HCT116 (cell line): ENCODE measurements at regions not wholly inside any gene's neighbourhood (a gene's known extent, or its start where the extent isn't known, plus 50 kb on each side); places are given as distances from the start of the nearest gene placed in this dataset.

Experiments
- ATAC-seq: fragments of 200-7000 bp; cut with Tn5 transposase; 2 replicates; pipeline ENCODE4 v1.9.1; 2020; ENCODE audit warnings: mild to moderate bottlenecking, moderate library complexity
- BruUV-seq: library from RNA; stranded (reverse); fragments of 400-500 nt; replicated peaks from 2 replicates; lab custom pipeline; 2021; lab: Mats Ljungman, UMichigan
- CTCF ChIA-PET: fragments of 300-600 bp; sonication (Branson Sonifier 250); formaldehyde crosslinking; loops from one replicate; lab custom pipeline; 2021; ENCODE audit warnings: antibody characterized with exemption; lab: Charles Lee
- POLR2A ChIA-PET: fragments of 300-600, 350-600 bp; sonication (Branson Sonifier 250); formaldehyde crosslinking; loops from one replicate; lab custom pipeline; 2021; ENCODE audit warnings: antibody characterized with exemption; lab: Charles Lee
- RAD21 ChIA-PET, 2 experiments: fragments of 300-600 bp; sonication (Branson Sonifier 250); formaldehyde crosslinking; loops; one replicate each; lab custom pipeline; 2023; ENCODE audit warnings: low total read pairs in 2 of 2; ENCODE audit not compliant: uncharacterized antibody in 2 of 2, unreplicated experiment in 2 of 2, low non-redundant PET in 1 of 2; lab: Charles Lee
- DNase-seq: peaks from one replicate; pipeline ENCODE4 v3.0.0-alpha.2; 2010; ENCODE audit warnings: low read depth, low spot score
- H2AFZ ChIP-seq: fragments of 200-600 bp; shearing (Covaris generic), sonication (generic); 2 replicates; pipeline ENCODE4 v1.6.1; 2017; ENCODE audit warnings: low read depth, mixed run types, mixed read lengths, antibody characterized with exemption, low read length; ENCODE audit not compliant: poor library complexity, severe bottlenecking
- H3K27ac ChIP-seq: 2 replicates; pipeline ENCODE4 v1.5.1; 2012; ENCODE audit warnings: low read depth, low read length
- H3K27me3 ChIP-seq: fragments of 200-600 bp; sonication (generic); 2 replicates; pipeline ENCODE4 v1.6.1; 2016; ENCODE audit warnings: mixed run types, low read length, mixed read lengths; ENCODE audit not compliant: insufficient read depth
- H3K36me3 ChIP-seq, 2 experiments: fragments of 200-500 bp in 1 of 2; fragments of 200-600 bp in 1 of 2; sonication (Bioruptor generic) in 1 of 2; sonication (generic) in 1 of 2; 2 replicates each; pipeline versions ENCODE4 v1.5.1 to v1.6.1; 2014 to 2016; ENCODE audit warnings: low read length in 2 of 2, inconsistent platforms in 1 of 2, mixed read lengths in 1 of 2, mixed run types in 1 of 2; ENCODE audit not compliant: insufficient read depth in 2 of 2, control insufficient read depth in 1 of 2
- H3K4me1 ChIP-seq, 2 experiments: fragments of 200-600 bp in 1 of 2; sonication (generic) in 1 of 2; 2 replicates each; pipeline versions ENCODE4 v1.5.1 to v1.6.1; 2012 to 2017; ENCODE audit warnings: low read length in 2 of 2, inconsistent platforms in 1 of 2, mild to moderate bottlenecking in 1 of 2, mixed read lengths in 1 of 2, mixed run types in 1 of 2, moderate library complexity in 1 of 2; ENCODE audit not compliant: insufficient read depth in 2 of 2, control insufficient read depth in 1 of 2
- H3K4me2 ChIP-seq: fragments of 200-600 bp; sonication (generic); 2 replicates; pipeline ENCODE4 v1.6.1; 2017; ENCODE audit warnings: mixed run types, low read length, mixed read lengths
- H3K4me3 ChIP-seq, 2 experiments: fragments of 200-600 bp in 1 of 2; sonication (generic) in 1 of 2; replicated peaks in 1 of 2; 2 replicates each; pipeline ENCODE4 v1.5.1; 2011 to 2016; ENCODE audit warnings: low read length in 2 of 2, control low read depth in 1 of 2, low read depth in 1 of 2, mild to moderate bottlenecking in 1 of 2, mixed read lengths in 1 of 2, mixed run types in 1 of 2
- H3K79me2 ChIP-seq: fragments of 200-600 bp; sonication (generic); 2 replicates; pipeline ENCODE4 v1.6.1; 2017; ENCODE audit warnings: mild to moderate bottlenecking, mixed run types, low read length, moderate library complexity, mixed read lengths; ENCODE audit not compliant: insufficient read depth
- H3K9ac ChIP-seq: fragments of 200-600 bp; sonication (generic); 2 replicates; pipeline ENCODE4 v1.6.1; 2016; ENCODE audit warnings: low read length, mixed read lengths
- H3K9me2 ChIP-seq: fragments of 200-600 bp; sonication (generic), shearing (Covaris generic); 2 replicates; pipeline ENCODE4 v1.6.1; 2017; ENCODE audit warnings: mixed run types, mild to moderate bottlenecking, moderate library complexity; ENCODE audit not compliant: insufficient read depth
- H3K9me3 ChIP-seq, 2 experiments: fragments of 200-500 bp in 1 of 2; fragments of 200-600 bp in 1 of 2; sonication (Bioruptor generic) in 1 of 2; sonication (generic) in 1 of 2; 2 replicates each; pipeline ENCODE4 v1.6.1; 2014 to 2017; ENCODE audit warnings: low read length in 2 of 2, mixed read lengths in 2 of 2, inconsistent platforms in 1 of 2, low read depth in 1 of 2, mild to moderate bottlenecking in 1 of 2, mixed run types in 1 of 2, moderate library complexity in 1 of 2; ENCODE audit not compliant: control insufficient read depth in 1 of 2, insufficient read depth in 1 of 2
- H4K20me1 ChIP-seq: fragments of 200-600 bp; sonication (generic), shearing (Covaris generic); 2 replicates; pipeline ENCODE4 v1.6.1; 2017; ENCODE audit warnings: mixed run types, mild to moderate bottlenecking, moderate library complexity; ENCODE audit not compliant: insufficient read depth
- CEBPB ChIP-seq: IDR thresholded peaks from 2 replicates; pipeline ENCODE4 v1.6.1; 2012; ENCODE audit warnings: low read depth
- EGR1 ChIP-seq: IDR thresholded peaks from 2 replicates; pipeline ENCODE4 v1.6.1; 2012; ENCODE audit warnings: low read depth
- POLR2A ChIP-seq: IDR thresholded peaks from 2 replicates; pipeline ENCODE4 v1.7.0; 2011; ENCODE audit warnings: borderline replicate concordance; ENCODE audit not compliant: insufficient read depth, insufficient read length; ENCODE audit errors: extremely low read depth
- POLR2AphosphoS5 ChIP-seq: IDR thresholded peaks from 2 replicates; pipeline ENCODE4 v1.6.1; 2011; ENCODE audit warnings: mild to moderate bottlenecking, low read depth, low read length, moderate library complexity
- SIN3A ChIP-seq: IDR thresholded peaks from 2 replicates; pipeline ENCODE4 v1.6.1; 2012; ENCODE audit warnings: low read depth
- SP1 ChIP-seq: IDR thresholded peaks from 2 replicates; pipeline ENCODE4 v1.6.1; 2012; ENCODE audit warnings: low read depth
- ZFX ChIP-seq: fragments of 450-650 bp; IDR thresholded peaks from 2 replicates; pipeline ENCODE4 v1.6.1; 2017
- intact Hi-C: fragments of 100-400 bp; cut with micrococcal nuclease; formaldehyde crosslinking; loops from 2 replicates; pipeline ENCODE4 v1.10.0; 2022

DNA sequence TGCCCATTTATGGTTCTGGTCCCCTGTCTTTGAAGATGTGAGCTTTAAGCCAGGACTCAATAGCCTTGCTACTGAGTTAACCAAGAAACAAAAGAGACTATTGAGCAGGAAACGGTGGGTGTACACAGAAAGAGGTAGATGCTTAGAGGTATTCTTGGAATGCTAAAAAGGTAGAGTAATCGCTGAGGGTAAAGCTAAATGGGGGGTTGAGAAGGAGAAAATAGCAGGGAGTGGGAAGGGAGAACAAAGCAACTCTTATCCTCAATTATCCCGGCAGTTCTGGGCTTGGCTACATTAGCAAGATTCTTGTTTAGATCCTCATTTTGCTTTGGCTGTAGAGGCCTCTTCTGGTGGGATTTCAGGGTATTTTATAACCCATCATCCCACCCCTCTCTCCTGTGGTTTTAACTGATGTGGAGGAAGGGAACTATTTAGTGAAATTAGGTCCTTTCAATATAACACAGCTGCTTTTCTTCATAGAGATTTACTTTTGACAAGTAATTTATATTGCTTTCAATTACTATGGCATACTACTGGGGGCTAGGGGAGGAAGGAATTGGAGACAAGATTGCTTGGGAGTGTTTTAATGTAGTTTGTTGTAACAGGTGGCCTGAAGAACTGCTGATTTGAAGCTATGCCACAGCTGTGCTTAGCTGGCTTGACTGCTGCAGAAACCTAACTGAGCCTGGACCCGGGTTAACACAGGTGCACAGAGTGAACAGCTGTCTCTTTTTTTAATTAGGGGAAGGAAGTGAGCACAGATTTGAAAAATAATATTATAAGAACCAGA is 234.3 kb upstream of the CCDC54 start:
- H3K9ac ChIP-seq = no peak overlapping the region
- no peak for DNase-seq
- H3K36me3 ChIP-seq = no peaks in the 10 kb centered on the region
- TF ChIP-seq ZFX (no peak), POLR2AphosphoS5 (no peak), CEBPB (no peak), SIN3A (no peak), POLR2A (no peak), SP1 (no peak)
- H2AFZ ChIP-seq = no peak overlapping the region
- H4K20me1 ChIP-seq = no peaks in the 10 kb centered on the region
- no peaks in the 10 kb centered on the region for H3K9me3 ChIP-seq
- no peak for ATAC-seq
- no peak overlapping the region for H3K4me2 ChIP-seq
- H3K4me1 ChIP-seq = no peaks in the 10 kb centered on the region
- CTCF ChIA-PET = no interaction called here
- no peaks in the 10 kb centered on the region for H3K27me3 ChIP-seq
- H3K79me2 ChIP-seq = no peaks in the 10 kb centered on the region
- RAD21 ChIA-PET = no interaction called here
- no TSS peak for BruUV-seq
- no peaks in the 10 kb centered on the region for H3K9me2 ChIP-seq
- POLR2A ChIA-PET = no interaction called here
- intact Hi-C loops = no loop called here
- H3K4me3 ChIP-seq = no peak overlapping the region
- no peak overlapping the region for H3K27ac ChIP-seq

DNA sequence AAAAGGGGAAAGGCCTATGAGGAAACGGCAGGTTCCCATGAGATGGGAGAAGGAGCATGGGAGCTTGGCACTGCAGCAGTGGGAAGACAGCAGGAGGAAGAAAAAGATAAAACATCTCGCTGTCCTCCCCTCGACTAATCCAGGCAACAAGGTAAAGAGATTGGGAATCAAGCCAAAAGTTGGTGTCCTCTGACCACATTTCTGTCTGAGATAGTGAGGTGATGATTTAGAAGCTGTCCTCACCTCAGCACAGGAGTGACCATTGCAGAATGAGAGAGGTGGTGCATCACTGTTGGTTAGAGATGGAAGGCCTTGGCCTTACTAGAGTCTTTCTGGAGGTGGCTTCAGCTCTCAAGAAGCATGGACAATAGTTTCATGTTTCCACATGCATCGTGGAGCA is 226.6 kb upstream of the CCDC54 start:
- no peak overlapping the region for H2AFZ ChIP-seq
- no peak overlapping the region for H3K27ac ChIP-seq
- POLR2A ChIA-PET = no interaction called here
- RAD21 ChIA-PET = no interaction called here
- H3K9me2 ChIP-seq = no peaks in the 10 kb centered on the region
- BruUV-seq = no TSS peak
- no peaks in the 10 kb centered on the region for H3K27me3 ChIP-seq
- no peak overlapping the region for H3K4me2 ChIP-seq
- no peak overlapping the region for H3K9ac ChIP-seq
- no peaks in the 10 kb centered on the region for H3K36me3 ChIP-seq
- no peak for TF ChIP-seq EGR1
- DNase-seq (no peak), ATAC-seq (no peak)
- no peak overlapping the region for H3K4me3 ChIP-seq
- no peaks in the 10 kb centered on the region for H3K9me3 ChIP-seq
- CTCF ChIA-PET = no interaction called here
- H4K20me1 ChIP-seq = no peaks in the 10 kb centered on the region
- H3K79me2 ChIP-seq = no peaks in the 10 kb centered on the region
- no peaks in the 10 kb centered on the region for H3K4me1 ChIP-seq
- intact Hi-C loops = no loop called here
